Retinal pigment epithelial cell (primary cell): ENCODE measurements at regions not wholly inside any gene's neighbourhood (a gene's known extent, or its start where the extent isn't known, plus 50 kb on each side); places are given as distances from the start of the nearest gene placed in this dataset.

Source experiments
- DNase-seq: peaks from one replicate; pipeline ENCODE4 v3.0.0-alpha.2; 2010; ENCODE audit warnings: low read depth
- H3K4me3 ChIP-seq: 2 replicates; pipeline ENCODE4 v1.5.1; 2011; ENCODE audit warnings: mild to moderate bottlenecking, low read length, control low read depth, moderate library complexity
- TF ChIP-seq, protein P1 (sequence below): conservative IDR thresholded peaks from 2 replicates; pipeline ENCODE4 v1.5.1; 2011; ENCODE audit warnings: low read depth, low read length, control low read depth, inconsistent platforms

DNA sequence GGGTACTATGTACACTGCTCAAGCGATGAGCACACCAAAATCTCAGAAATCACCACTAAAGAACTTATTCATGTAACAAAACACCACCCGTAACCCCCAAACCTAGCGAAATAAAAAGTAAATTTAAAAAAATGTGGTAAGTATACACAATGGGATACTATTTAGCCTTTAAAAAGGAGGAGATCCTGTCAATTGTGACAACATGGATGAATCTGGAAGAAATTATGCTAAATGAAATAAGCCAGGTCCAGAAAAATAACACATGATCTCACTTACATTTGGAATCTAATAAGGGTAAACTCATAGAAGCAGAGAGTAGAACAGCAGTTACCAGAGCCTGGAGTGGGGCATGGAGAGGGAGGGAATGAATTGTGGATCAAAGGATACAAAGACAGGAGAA, 98.5 kb upstream of the SPATS2L start:
- TF ChIP-seq, protein P1, sequence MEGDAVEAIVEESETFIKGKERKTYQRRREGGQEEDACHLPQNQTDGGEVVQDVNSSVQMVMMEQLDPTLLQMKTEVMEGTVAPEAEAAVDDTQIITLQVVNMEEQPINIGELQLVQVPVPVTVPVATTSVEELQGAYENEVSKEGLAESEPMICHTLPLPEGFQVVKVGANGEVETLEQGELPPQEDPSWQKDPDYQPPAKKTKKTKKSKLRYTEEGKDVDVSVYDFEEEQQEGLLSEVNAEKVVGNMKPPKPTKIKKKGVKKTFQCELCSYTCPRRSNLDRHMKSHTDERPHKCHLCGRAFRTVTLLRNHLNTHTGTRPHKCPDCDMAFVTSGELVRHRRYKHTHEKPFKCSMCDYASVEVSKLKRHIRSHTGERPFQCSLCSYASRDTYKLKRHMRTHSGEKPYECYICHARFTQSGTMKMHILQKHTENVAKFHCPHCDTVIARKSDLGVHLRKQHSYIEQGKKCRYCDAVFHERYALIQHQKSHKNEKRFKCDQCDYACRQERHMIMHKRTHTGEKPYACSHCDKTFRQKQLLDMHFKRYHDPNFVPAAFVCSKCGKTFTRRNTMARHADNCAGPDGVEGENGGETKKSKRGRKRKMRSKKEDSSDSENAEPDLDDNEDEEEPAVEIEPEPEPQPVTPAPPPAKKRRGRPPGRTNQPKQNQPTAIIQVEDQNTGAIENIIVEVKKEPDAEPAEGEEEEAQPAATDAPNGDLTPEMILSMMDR = no peak
- DNase-seq = no peak
- no peak overlapping the region for H3K4me3 ChIP-seq

GRCh38 chr2:200209030-200209429, 97.5 kb upstream of the SPATS2L start:
- H3K4me3 ChIP-seq = no peak overlapping the region
- no peak for DNase-seq
- TF ChIP-seq, protein P1 = no peak

DNA sequence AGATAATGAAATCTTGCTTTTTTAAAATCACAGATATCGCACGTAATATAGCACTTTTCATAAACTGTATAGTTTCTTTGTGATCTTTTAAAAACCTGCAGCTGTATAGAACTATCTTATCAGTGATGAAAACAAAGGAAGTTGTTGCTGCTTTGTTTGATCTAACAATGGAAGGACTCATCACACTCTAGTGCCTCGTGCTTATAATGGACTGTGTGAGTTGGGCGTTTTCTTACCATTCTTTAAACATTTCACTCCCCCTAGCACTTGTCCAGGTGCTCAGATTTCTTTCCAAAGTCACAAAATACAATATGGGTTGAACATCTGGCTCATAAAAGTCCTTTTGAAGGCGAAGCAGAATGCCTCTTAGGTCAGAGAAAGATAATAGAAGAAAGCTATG, 94.8 kb upstream of the SPATS2L start:
- no peak overlapping the region for H3K4me3 ChIP-seq
- TF ChIP-seq, protein P1 = no peak
- DNase-seq = no peak

GRCh38 chr2:200212862-200213425, 93.5 kb upstream of the SPATS2L start:
- H3K4me3 ChIP-seq = no peak overlapping the region
- DNase-seq = no peak
- TF ChIP-seq, protein P1 = no peak

DNA sequence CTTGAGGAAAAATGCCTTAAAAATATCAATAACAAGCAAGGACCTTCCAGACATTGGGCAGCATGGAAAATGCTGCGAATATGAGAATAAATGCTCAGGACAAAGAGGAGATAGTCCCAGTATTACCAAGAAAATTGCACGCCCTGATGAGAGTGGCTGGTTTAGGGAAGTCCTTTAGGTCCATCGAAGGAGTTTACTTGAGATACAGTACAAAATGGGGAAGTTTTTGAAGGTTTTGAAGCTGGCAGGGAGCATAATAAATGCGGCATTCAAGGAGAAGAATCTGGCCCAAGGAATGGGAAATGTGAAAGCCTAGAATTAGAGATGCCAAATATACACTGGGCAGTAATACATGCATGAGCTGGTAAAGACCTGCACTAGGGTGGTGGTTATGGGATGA, 90.2 kb upstream of the SPATS2L start:
- TF ChIP-seq, protein P1 = no peak
- H3K4me3 ChIP-seq = no peak overlapping the region
- no peak for DNase-seq

GRCh38 chr2:200217320-200217719, 89.2 kb upstream of the SPATS2L start:
- TF ChIP-seq, protein P1 = no peak
- no peak overlapping the region for H3K4me3 ChIP-seq
- no peak for DNase-seq

GRCh38 chr2:200218645-200219044, 87.8 kb upstream of the SPATS2L start:
- TF ChIP-seq, protein P1 = no peak
- no peak overlapping the region for H3K4me3 ChIP-seq

More at GRCh38 chr2:200218645-200219044, 87.8 kb upstream of the SPATS2L start:
- DNase-seq = no peak
